Hippocampal formation (tissue), 2 donors: ENCODE measurements at regions not wholly inside any gene's neighbourhood (a gene's known extent, or its start where the extent isn't known, plus 50 kb on each side); places are given as distances from the start of the nearest gene placed in this dataset.

Source experiments
- DNase-seq, 2 donors: peaks; one replicate each; lab custom pipeline; 2025; lab: John Stamatoyannopoulos, UW

- DNase-seq: no peak
Measured at GRCh38 chr5:74342948-74343682, 297.4 kb downstream of the ENC1 start.

- no peak for DNase-seq
Measured at GRCh38 chr5:74342182-74342581, 298.3 kb downstream of the ENC1 start.

DNA sequence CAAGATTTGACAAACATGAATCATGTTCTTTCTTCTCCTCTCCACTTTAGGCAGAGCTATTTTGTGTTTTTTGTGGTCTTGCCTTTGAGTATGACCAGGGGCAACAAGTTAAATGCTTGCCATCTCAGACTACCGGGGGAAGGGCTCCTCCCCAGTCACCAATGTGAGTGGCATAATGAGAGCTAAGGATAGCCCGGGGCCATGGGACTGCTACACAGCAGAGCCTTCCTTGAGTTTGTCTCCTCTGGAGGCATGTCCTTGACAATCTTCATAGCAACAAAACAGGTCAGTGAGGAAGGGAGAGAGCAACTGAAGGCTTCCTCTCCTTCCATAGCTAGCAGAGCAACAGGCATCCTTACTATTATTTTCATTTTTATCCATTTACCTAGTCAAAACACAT is 299.3 kb downstream of the ENC1 start:
- no peak for DNase-seq

DNA sequence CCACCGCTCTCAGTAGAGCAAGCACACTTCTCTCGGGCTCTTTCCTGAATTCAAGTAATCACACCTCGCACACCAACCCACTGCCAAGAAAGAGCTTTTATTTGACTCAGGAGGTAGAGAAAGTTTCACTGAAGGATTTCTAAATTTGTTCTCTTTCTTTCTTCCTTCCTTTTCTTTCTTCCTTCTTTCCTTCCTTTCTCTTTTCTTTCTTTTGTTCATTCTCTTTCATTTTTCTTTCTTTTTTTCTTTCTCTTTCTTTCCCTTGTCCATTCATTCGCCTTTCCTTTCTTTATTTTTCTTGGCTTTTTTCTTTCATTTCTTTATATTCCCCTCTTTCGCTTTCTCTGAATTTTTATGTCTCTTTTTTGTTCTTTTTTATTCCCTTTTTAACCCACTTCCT is 300.1 kb downstream of the ENC1 start:
- DNase-seq: no peak

DNA sequence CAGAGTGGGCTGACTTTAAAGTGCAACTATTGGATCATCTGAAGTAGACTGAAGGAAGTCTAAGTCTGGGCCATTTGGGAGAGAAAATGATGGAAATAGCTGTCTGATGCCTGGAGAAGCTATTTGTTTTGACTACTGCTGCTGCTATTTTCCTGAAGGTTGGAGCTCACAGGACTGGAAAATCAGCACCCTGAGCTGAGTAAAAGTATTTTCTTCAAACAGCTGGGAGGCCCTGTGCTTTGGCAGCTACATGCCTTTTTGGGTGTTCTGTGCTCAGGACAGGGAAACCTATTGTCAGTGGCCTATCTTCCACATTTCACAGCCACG is 302.6 kb downstream of the ENC1 start:
- DNase-seq: no peak

- no peak for DNase-seq
Measured at GRCh38 chr5:74337254-74337983, 303.1 kb downstream of the ENC1 start.

DNA sequence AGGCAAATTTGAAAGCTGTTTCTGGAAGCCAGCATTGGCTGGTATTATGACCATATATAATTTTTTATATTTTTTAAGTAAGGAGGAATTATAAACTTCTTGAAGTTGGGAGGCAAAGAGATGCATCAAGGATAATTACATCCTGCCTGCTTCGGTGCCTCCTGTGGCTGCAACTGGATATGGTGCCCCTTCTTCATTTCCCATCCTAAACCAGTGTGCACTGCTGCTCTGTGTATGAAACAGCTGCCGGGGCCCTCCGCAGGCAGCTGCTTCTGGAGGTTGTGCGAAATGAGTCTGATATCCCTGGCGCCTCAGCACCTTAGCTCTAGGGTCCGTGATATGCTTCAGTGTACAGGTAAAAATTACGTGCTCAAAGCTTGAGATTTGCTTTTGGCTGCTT is 304.2 kb downstream of the ENC1 start:
- no peak for DNase-seq

DNA sequence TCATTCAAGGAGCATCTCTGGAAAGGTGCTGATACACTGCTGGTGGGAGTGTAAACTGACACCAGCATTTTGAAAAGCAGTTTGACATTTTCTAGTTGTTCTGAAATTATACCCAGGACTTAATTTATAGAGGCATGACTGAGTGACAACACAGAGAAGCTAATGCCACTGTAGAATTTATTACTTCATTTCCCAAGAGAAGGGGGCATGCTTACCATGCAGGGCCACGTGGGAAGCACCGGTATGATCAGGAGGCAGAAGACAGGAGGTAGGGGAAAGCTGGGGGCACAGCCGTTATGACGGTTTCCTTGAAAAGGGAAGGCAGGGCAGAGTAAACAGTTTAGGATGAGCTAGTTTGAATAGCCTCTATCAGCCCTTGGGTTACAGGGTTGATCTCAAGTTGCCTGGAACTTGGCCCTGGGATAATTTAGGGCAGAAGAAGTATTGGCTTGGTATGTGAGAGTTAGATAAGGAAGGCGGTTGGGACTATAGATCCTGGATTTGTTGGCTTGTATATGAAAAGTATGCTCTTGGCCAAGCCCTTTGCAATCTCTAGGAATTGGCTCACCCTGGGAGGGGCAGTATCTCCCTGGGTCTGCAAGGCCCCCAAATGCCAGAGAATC is 305.7 kb downstream of the ENC1 start:
- no peak for DNase-seq

GRCh38 chr5:74334062-74334761 is 306.3 kb downstream of the ENC1 start:
- DNase-seq: no peak

GRCh38 chr5:74333430-74333829 is 307.1 kb downstream of the ENC1 start:
- DNase-seq: no peak

DNA sequence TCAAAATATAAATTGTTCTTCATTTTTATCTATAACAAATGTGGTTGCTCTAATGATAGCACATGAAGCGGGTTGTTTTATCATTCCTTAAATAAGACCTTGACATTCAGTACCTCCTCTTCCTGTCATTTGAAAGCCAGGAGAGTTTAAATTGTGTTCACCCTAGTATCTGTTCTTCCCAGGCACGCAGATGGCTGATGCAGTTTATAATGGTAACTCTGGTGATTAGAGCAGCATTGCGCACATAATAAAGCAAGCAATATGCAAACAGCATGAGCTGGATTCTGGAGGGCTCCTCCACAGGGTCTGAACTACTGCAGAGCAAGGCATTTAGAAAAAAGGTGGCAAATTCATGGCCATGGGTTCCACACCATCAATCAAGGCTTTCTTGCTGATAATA is 307.8 kb downstream of the ENC1 start:
- no peak for DNase-seq

DNA sequence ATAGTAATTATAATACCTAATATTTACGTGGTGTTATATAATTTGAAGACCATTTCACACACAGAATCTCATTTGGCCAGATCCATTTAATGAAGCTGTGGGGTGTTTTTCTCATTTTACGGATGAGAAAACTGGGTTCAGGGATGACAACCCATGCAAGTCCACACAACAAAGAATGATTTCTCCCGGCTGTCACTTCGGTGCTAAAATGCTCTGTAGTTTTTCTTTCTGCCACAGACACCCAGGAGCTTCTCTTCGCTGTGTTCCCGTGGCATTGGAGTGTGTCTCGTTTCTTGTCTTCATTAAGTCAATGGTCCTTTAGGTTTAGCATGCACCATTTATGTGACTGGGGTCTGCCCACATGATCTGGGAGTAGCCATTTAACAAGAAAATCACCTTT is 308.5 kb downstream of the ENC1 start:
- no peak for DNase-seq

DNA sequence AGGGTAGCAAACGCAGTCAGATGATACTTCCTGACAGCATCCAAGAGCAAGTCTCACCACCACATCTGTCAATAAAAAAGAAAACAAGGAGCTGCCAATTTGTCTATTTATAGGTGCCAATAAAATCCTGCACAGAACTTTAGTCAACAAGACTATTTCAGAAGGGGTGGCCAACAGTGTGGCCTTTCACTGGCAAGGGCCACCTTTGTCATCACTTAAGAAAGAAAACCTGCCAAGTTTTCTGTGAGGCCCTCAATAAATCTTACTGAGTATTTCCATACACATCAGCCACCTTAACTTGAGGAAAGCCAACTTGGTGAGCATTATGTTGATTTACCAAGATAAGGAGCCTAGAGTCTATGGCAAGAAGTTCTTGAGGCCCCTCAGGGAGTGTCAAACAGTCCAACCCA is 312.3 kb downstream of the ENC1 start:
- no peak for DNase-seq

- DNase-seq: no peak
Measured at GRCh38 chr5:74327339-74327685, 313.2 kb downstream of the ENC1 start.

- no peak for DNase-seq
Measured at GRCh38 chr5:74326571-74327338, 313.8 kb downstream of the ENC1 start.

GRCh38 chr5:74325866-74326265 is 314.7 kb downstream of the ENC1 start:
- DNase-seq: no peak

- no peak for DNase-seq
Measured at GRCh38 chr5:74324556-74324955, 316.0 kb downstream of the ENC1 start.

DNA sequence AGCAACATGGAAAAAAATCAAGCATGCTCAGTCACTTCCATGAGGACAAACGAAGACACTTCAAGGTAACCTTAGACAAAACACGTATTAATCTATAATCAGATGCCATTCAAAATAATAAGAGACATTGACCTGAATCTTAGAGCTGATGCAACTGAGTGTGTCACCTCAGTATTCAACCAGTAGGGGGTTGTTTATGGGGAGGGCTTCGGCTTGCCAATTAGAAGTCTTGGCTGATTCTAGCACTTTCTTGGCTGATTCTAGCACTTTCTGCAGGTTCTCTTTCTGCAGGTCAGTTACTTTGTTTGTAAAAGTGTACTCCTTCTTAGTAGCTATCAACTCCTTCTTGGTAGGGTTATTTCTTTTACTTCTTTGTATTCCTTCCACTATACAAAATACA is 317.6 kb downstream of the ENC1 start:
- no peak for DNase-seq

DNA sequence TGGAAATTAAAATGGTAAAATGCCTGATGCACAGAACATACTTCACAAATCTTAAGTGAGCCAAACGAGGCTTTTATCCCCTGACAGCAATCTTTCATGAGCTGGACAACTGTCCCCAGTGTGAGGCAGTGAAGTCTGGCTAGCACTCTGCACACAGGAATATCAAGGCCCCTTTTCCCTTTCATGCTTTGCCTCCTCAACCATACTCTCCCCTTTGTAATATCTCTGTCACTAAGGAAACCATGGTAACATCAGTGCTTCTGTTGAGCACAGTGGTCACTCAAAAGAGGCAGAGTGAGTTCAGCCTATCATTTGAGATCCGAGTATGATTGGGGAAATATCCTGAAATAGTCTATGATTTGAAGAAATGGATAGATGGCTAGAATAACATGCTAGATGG is 318.3 kb downstream of the ENC1 start:
- DNase-seq: no peak

DNA sequence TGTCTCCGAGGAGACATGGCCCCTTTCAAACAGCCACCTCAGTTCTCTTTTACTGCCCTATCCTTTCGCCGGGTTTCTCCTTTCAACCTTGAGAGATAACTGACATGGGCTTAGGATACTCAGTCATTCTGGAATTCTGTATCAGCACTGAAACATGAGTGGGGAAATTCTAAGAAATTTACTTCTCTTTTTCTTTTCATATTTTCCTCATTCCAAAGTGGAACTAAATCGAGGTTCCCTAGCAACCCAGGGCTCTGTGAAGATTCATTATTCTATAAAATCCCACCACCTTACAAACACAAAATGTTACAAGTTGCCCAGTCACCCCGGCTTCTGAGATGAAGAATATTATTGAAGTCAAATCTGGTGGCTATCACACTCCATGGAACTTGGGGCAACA is 319.2 kb downstream of the ENC1 start:
- no peak for DNase-seq

DNA sequence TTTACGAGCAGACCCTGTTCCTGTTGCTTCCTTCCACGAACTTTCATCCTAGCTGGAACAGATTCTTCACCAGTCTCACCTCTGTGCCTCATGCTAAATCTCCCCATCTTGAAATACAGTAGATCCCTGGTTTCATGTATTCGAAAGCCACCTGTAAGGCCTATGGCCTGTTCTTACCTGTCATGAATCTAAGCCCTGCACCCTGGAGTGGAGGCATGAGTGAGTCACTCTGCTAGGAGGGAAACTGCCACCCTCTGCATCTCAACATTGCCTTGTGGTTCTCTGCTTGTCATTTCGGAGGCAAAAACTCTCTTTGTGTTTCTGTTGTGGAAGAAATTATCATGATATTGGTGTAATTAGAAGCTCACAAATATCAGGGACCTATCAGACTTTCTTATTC is 320.0 kb downstream of the ENC1 start:
- DNase-seq: no peak

GRCh38 chr5:74319076-74319475 is 321.5 kb downstream of the ENC1 start:
- no peak for DNase-seq
